SK-N-SH (cell line): ENCODE measurements at regions not wholly inside any gene's neighbourhood (a gene's known extent, or its start where the extent isn't known, plus 50 kb on each side); places are given as distances from the start of the nearest gene placed in this dataset.

Source experiments
- CTCF ChIA-PET: fragments of 300-600, 350-600 bp; formaldehyde crosslinking; extraction: SDS; loops from one replicate; lab custom pipeline; 2021; lab: Yijun Ruan, JAX
- POLR2A ChIA-PET: fragments of 350-600 bp; sonication (Branson Sonifier 250); formaldehyde crosslinking; extraction: SDS; loops from one replicate; lab custom pipeline; 2020; ENCODE audit warnings: antibody characterized with exemption, inconsistent platforms; lab: Yijun Ruan, JAX
- DNase-seq: peaks from one replicate; pipeline ENCODE4 v3.0.0; 2012
- H2AFZ ChIP-seq: fragments of 200-600 bp; sonication (generic); 2 replicates; pipeline ENCODE4 v1.8.1; 2016; ENCODE audit warnings: antibody characterized with exemption, mild to moderate bottlenecking, low read depth
- H3F3A ChIP-seq: fragments of 200-600 bp; sonication (generic); replicated peaks from 2 replicates; pipeline ENCODE3; 2016; ENCODE audit warnings: antibody characterized with exemption, mild to moderate bottlenecking; ENCODE audit not compliant: insufficient read depth
- H3K27ac ChIP-seq, 2 experiments: fragments of 200-500 bp in 1 of 2; fragments of 200-600 bp in 1 of 2; sonication (Bioruptor generic) in 1 of 2; sonication (generic), shearing (Covaris generic) in 1 of 2; 2 replicates each; pipeline versions ENCODE4 v1.5.1 to v1.6.1; 2014 to 2016; ENCODE audit warnings: low read depth in 2 of 2, inconsistent platforms in 1 of 2, low read length in 1 of 2, mild to moderate bottlenecking in 1 of 2, mixed read lengths in 1 of 2
- H3K27me3 ChIP-seq: fragments of 200-600 bp; sonication (generic), shearing (Covaris generic); 2 replicates; pipeline ENCODE4 v1.6.1; 2016; ENCODE audit warnings: mixed run types; ENCODE audit not compliant: insufficient read depth
- H3K36me3 ChIP-seq, 2 experiments: fragments of 200-500 bp in 1 of 2; fragments of 200-600 bp in 1 of 2; sonication (Bioruptor generic) in 1 of 2; sonication (generic) in 1 of 2; replicated peaks in 1 of 2; 2 replicates each; pipeline versions ENCODE3 to v1.5.1; 2014 to 2016; ENCODE audit warnings: low read length in 1 of 2, mild to moderate bottlenecking in 1 of 2; ENCODE audit not compliant: insufficient read depth in 2 of 2, control insufficient read depth in 1 of 2
- H3K4me1 ChIP-seq, 2 experiments: fragments of 200-500 bp in 1 of 2; fragments of 200-600 bp in 1 of 2; sonication (Bioruptor generic) in 1 of 2; sonication (generic), shearing (Covaris generic) in 1 of 2; 2 replicates each; pipeline versions ENCODE4 v1.5.1 to v1.6.1; 2014 to 2016; ENCODE audit warnings: low read depth in 1 of 2, low read length in 1 of 2, mixed run types in 1 of 2; ENCODE audit not compliant: insufficient read depth in 2 of 2, control insufficient read depth in 1 of 2
- H3K4me2 ChIP-seq: fragments of 200-600 bp; sonication (generic), shearing (Covaris generic); 2 replicates; pipeline ENCODE4 v1.6.1; 2017; ENCODE audit warnings: mixed run types
- H3K4me3 ChIP-seq, 2 experiments: fragments of 200-500 bp in 1 of 2; fragments of 200-600 bp in 1 of 2; sonication (Bioruptor generic) in 1 of 2; sonication (generic), shearing (Covaris generic) in 1 of 2; 2 replicates each; pipeline versions ENCODE4 v1.5.1 to v1.8.1; 2014 to 2016; ENCODE audit warnings: low read depth in 2 of 2, inconsistent platforms in 1 of 2, low read length in 1 of 2, mild to moderate bottlenecking in 1 of 2, mixed read lengths in 1 of 2, moderate library complexity in 1 of 2
- H3K79me2 ChIP-seq: fragments of 200-600 bp; sonication (generic); 2 replicates; pipeline ENCODE4 v1.8.1; 2017; ENCODE audit warnings: mild to moderate bottlenecking; ENCODE audit not compliant: insufficient read depth
- H3K9ac ChIP-seq: fragments of 200-600 bp; sonication (generic); 2 replicates; pipeline ENCODE4 v1.6.1; 2017; ENCODE audit warnings: mixed run types
- H3K9me2 ChIP-seq: fragments of 200-600 bp; sonication (generic); 2 replicates; pipeline ENCODE4 v1.6.1; 2017; ENCODE audit warnings: mixed run types
- H3K9me3 ChIP-seq: fragments of 200-600 bp; sonication (generic); 2 replicates; pipeline ENCODE4 v1.6.1; 2017; ENCODE audit warnings: mixed run types, mild to moderate bottlenecking, moderate library complexity
- H4K20me1 ChIP-seq: fragments of 200-600 bp; sonication (generic); 2 replicates; pipeline ENCODE4 v1.6.1; 2017; ENCODE audit warnings: mild to moderate bottlenecking, mixed run types; ENCODE audit not compliant: insufficient read depth
- EP300 ChIP-seq, 2 experiments: IDR thresholded peaks; 2 replicates each; pipeline versions ENCODE4 v1.4.0 to v1.6.1; 2012; ENCODE audit warnings: borderline replicate concordance in 1 of 2, low read depth in 1 of 2, low read length in 1 of 2
- FOXM1 ChIP-seq: IDR thresholded peaks from 2 replicates; pipeline ENCODE4 v1.4.0; 2012; ENCODE audit warnings: low read depth, mild to moderate bottlenecking
- GATA2 ChIP-seq: sonication (generic); formaldehyde crosslinking; IDR thresholded peaks from 2 replicates; pipeline ENCODE4 v1.5.0; 2020; ENCODE audit warnings: mild to moderate bottlenecking, missing genetic modification reagents
- JUND ChIP-seq: IDR thresholded peaks from 2 replicates; pipeline ENCODE4 v1.4.0; 2012
- MEF2A ChIP-seq: IDR thresholded peaks from 2 replicates; pipeline ENCODE4 v1.4.0; 2012; ENCODE audit warnings: low read depth, borderline replicate concordance
- MXI1 ChIP-seq: IDR thresholded peaks from 2 replicates; pipeline ENCODE4 v1.6.1; 2012; ENCODE audit warnings: mild to moderate bottlenecking, low read depth, low read length, improper control_type of control experiment
- NFIC ChIP-seq: IDR thresholded peaks from 2 replicates; pipeline ENCODE4 v1.4.0; 2012; ENCODE audit warnings: borderline replicate concordance
- RAD21 ChIP-seq: IDR thresholded peaks from 2 replicates; pipeline ENCODE4 v1.6.1; 2012; ENCODE audit warnings: mild to moderate bottlenecking, low read length
- RCOR1 ChIP-seq: fragments of 150-350 bp; IDR thresholded peaks from 2 replicates; pipeline ENCODE4 v1.6.1; 2017; ENCODE audit warnings: antibody characterized with exemption, low read length
- SIN3A ChIP-seq: IDR thresholded peaks from 2 replicates; pipeline ENCODE4 v1.6.1; 2012; ENCODE audit warnings: low read depth, mild to moderate bottlenecking, low read length, moderate library complexity, borderline replicate concordance
- TAF1 ChIP-seq: IDR thresholded peaks from 2 replicates; pipeline ENCODE4 v1.6.1; 2012; ENCODE audit warnings: low read depth, mild to moderate bottlenecking, low read length, moderate library complexity, borderline replicate concordance
- TEAD4 ChIP-seq: IDR thresholded peaks from 2 replicates; pipeline ENCODE4 v1.4.0; 2012; ENCODE audit warnings: mild to moderate bottlenecking, borderline replicate concordance; ENCODE audit not compliant: insufficient read depth
- YY1 ChIP-seq: IDR thresholded peaks from 2 replicates; pipeline ENCODE4 v1.4.0; 2012; ENCODE audit warnings: low read depth, mild to moderate bottlenecking
- WGBS: methylation state at CpG from one replicate; pipeline ENCODE4 v1.1.6; 2017; ENCODE audit warnings: low lambda C conversion rate; 5-methylcytosine and 5-hydroxymethylcytosine counted together
- TF ChIP-seq, protein P1 (sequence below): fragments of 150-350 bp; IDR thresholded peaks from 2 replicates; pipeline ENCODE4 v1.6.1; 2017; ENCODE audit warnings: antibody characterized with exemption, low read length, low read depth, borderline replicate concordance
- TF ChIP-seq, protein P2 (sequence below): fragments of 150-350 bp; IDR thresholded peaks from 2 replicates; pipeline ENCODE4 v1.6.1; 2016; ENCODE audit warnings: mild to moderate bottlenecking, low read depth, low read length
- TF ChIP-seq, protein P3 (sequence below): IDR thresholded peaks from 2 replicates; pipeline ENCODE4 v1.4.0; 2012; ENCODE audit warnings: low read depth
- TF ChIP-seq, protein P4 (sequence below): IDR thresholded peaks from 2 replicates; pipeline ENCODE4 v1.6.1; 2012; ENCODE audit warnings: mild to moderate bottlenecking, low read depth, low read length, moderate library complexity
- TF ChIP-seq, protein P5 (sequence below): IDR thresholded peaks from 2 replicates; pipeline ENCODE4 v1.4.0; 2012; ENCODE audit warnings: low read depth, borderline replicate concordance

DNA sequence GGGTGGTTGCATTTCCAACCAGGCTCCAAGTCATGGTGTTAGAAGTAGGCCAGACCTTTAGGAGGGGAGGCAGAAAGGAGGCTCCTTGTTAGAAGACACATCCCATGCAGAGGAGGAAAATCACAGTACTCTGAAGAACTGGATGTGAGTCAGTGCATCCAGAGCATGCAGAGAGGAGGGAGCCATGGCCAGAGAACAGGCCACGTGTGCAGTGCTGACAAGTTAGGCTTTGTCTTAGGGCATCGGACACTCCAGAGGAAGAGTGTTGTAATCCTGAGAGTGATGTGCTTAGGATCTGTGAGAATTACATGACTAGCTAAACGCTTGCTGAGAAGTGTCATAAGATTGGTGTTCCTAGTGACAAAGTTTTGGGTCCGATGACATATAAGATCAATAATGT is 456.5 kb upstream of the THRB start:
- ChIA-PET CTCF (no interaction called here), POLR2A (no interaction called here)
- no peaks in the 10 kb centered on the region for H3K79me2 ChIP-seq
- H3K36me3 ChIP-seq, result no peaks in the 10 kb centered on the region
- H3K27ac ChIP-seq, result no peak overlapping the region
- no peak overlapping the region for H3K4me2 ChIP-seq
- no peak overlapping the region for H3K4me3 ChIP-seq
- 58% methylated on average over 4 of the region's 4 CpGs for WGBS
- H3K4me1 ChIP-seq, result no peaks in the 10 kb centered on the region
- no peaks in the 10 kb centered on the region for H3K27me3 ChIP-seq
- H3K9me2 ChIP-seq, result no peaks in the 10 kb centered on the region
- H3F3A ChIP-seq, result no peaks in the 10 kb centered on the region
- DNase-seq, result no peak
- no peaks in the 10 kb centered on the region for H3K9me3 ChIP-seq
- no peak overlapping the region for H2AFZ ChIP-seq
- TF ChIP-seq TAF1 (no peak), FOXM1 (no peak), YY1 (no peak), EP300 (IDR thresholded peaks at IDR 0.05; ENCODE audit: borderline replicate concordance in 1 of 2, low read depth in 1 of 2, low read length in 1 of 2) (no peak), RAD21 (no peak), MEF2A (no peak), JUND (no peak), NFIC (no peak), RCOR1 (no peak), SIN3A (no peak), TEAD4 (no peak), MXI1 (no peak), GATA2 (CRISPR knock-in tag) (no peak)
- TF ChIP-seq, protein P1, sequence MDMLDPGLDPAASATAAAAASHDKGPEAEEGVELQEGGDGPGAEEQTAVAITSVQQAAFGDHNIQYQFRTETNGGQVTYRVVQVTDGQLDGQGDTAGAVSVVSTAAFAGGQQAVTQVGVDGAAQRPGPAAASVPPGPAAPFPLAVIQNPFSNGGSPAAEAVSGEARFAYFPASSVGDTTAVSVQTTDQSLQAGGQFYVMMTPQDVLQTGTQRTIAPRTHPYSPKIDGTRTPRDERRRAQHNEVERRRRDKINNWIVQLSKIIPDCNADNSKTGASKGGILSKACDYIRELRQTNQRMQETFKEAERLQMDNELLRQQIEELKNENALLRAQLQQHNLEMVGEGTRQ, result no peak
- TF ChIP-seq, protein P2, sequence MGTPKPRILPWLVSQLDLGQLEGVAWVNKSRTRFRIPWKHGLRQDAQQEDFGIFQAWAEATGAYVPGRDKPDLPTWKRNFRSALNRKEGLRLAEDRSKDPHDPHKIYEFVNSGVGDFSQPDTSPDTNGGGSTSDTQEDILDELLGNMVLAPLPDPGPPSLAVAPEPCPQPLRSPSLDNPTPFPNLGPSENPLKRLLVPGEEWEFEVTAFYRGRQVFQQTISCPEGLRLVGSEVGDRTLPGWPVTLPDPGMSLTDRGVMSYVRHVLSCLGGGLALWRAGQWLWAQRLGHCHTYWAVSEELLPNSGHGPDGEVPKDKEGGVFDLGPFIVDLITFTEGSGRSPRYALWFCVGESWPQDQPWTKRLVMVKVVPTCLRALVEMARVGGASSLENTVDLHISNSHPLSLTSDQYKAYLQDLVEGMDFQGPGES, result no peak
- TF ChIP-seq, protein P3, sequence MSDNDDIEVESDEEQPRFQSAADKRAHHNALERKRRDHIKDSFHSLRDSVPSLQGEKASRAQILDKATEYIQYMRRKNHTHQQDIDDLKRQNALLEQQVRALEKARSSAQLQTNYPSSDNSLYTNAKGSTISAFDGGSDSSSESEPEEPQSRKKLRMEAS, result no peak
- TF ChIP-seq, protein P4, sequence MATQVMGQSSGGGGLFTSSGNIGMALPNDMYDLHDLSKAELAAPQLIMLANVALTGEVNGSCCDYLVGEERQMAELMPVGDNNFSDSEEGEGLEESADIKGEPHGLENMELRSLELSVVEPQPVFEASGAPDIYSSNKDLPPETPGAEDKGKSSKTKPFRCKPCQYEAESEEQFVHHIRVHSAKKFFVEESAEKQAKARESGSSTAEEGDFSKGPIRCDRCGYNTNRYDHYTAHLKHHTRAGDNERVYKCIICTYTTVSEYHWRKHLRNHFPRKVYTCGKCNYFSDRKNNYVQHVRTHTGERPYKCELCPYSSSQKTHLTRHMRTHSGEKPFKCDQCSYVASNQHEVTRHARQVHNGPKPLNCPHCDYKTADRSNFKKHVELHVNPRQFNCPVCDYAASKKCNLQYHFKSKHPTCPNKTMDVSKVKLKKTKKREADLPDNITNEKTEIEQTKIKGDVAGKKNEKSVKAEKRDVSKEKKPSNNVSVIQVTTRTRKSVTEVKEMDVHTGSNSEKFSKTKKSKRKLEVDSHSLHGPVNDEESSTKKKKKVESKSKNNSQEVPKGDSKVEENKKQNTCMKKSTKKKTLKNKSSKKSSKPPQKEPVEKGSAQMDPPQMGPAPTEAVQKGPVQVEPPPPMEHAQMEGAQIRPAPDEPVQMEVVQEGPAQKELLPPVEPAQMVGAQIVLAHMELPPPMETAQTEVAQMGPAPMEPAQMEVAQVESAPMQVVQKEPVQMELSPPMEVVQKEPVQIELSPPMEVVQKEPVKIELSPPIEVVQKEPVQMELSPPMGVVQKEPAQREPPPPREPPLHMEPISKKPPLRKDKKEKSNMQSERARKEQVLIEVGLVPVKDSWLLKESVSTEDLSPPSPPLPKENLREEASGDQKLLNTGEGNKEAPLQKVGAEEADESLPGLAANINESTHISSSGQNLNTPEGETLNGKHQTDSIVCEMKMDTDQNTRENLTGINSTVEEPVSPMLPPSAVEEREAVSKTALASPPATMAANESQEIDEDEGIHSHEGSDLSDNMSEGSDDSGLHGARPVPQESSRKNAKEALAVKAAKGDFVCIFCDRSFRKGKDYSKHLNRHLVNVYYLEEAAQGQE, result no peak
- TF ChIP-seq, protein P5, sequence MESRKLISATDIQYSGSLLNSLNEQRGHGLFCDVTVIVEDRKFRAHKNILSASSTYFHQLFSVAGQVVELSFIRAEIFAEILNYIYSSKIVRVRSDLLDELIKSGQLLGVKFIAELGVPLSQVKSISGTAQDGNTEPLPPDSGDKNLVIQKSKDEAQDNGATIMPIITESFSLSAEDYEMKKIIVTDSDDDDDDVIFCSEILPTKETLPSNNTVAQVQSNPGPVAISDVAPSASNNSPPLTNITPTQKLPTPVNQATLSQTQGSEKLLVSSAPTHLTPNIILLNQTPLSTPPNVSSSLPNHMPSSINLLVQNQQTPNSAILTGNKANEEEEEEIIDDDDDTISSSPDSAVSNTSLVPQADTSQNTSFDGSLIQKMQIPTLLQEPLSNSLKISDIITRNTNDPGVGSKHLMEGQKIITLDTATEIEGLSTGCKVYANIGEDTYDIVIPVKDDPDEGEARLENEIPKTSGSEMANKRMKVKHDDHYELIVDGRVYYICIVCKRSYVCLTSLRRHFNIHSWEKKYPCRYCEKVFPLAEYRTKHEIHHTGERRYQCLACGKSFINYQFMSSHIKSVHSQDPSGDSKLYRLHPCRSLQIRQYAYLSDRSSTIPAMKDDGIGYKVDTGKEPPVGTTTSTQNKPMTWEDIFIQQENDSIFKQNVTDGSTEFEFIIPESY, result no peak
- TF ChIP-seq, all 33 proteins: peak for 0
- Histone ChIP-seq H3K9ac (no peak overlapping the region), H4K20me1 (no peaks in the 10 kb centered on the region)
